NT2/D1 (cell line): ENCODE measurements at regions not wholly inside any gene's neighbourhood (a gene's known extent, or its start where the extent isn't known, plus 50 kb on each side); places are given as distances from the start of the nearest gene placed in this dataset.

Source experiments
- SUZ12 ChIP-seq: IDR thresholded peaks from 2 replicates; pipeline ENCODE4 v1.6.1; 2011; ENCODE audit not compliant: insufficient read length, insufficient read depth; ENCODE audit errors: extremely low read depth
- YY1 ChIP-seq: IDR thresholded peaks from 2 replicates; pipeline ENCODE4 v1.6.1; 2011; ENCODE audit not compliant: insufficient read length, insufficient read depth
- ZNF274 ChIP-seq: IDR thresholded peaks from 2 replicates; pipeline ENCODE4 v1.6.1; 2011; ENCODE audit warnings: mild to moderate bottlenecking, low read depth, low read length

DNA sequence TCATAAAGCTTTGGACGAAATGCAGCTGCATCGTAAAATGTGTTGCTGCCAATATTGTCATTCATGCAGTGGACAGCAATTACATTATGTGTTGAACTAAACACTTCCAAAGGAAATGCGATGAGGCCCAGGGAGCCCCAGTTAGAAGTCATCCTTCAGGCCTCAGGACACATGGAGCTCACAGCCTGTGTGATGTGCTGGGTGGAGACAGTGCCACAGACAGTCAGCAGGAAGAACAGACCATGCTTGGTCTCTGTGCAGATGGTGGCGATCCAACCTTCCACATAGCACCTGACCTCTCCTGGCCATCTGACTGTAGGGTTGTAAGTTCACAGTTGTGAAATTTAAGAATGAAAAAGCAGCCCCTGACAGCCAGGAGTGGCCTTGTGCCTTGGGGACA lies 118.3 kb upstream of the ALKAL2 start:
- TF ChIP-seq SUZ12 = no peak
- no peak for TF ChIP-seq YY1
- TF ChIP-seq ZNF274 = no peak
